Fibroblast of lung (primary cell): ENCODE measurements at regions not wholly inside any gene's neighbourhood (a gene's known extent, or its start where the extent isn't known, plus 50 kb on each side); places are given as distances from the start of the nearest gene placed in this dataset.

Experiments
- DNase-seq, 2 donors: peaks; one replicate each; pipeline versions ENCODE4 v3.0.0 to v3.0.0-alpha.2; 2010; ENCODE audit warnings: low read depth in 2 of 2
- H2AFZ ChIP-seq: 2 replicates; pipeline ENCODE4 v1.5.1; 2012; ENCODE audit warnings: low read length, control low read depth, inconsistent platforms
- H3K27ac ChIP-seq: 2 replicates; pipeline ENCODE4 v1.5.1; 2011; ENCODE audit warnings: low read length, control low read depth; ENCODE audit not compliant: insufficient read depth
- H3K27me3 ChIP-seq: 2 replicates; pipeline ENCODE4 v1.5.1; 2011; ENCODE audit warnings: mild to moderate bottlenecking, low read length; ENCODE audit not compliant: control insufficient read depth, insufficient read depth
- H3K36me3 ChIP-seq: 2 replicates; pipeline ENCODE4 v1.5.1; 2011; ENCODE audit warnings: low read length; ENCODE audit not compliant: control insufficient read depth, insufficient read depth
- H3K4me1 ChIP-seq: 2 replicates; pipeline ENCODE4 v1.5.1; 2011; ENCODE audit warnings: low read length; ENCODE audit not compliant: control insufficient read depth, insufficient read depth; ENCODE audit errors: extremely low read depth
- H3K4me2 ChIP-seq: 2 replicates; pipeline ENCODE4 v1.5.1; 2011; ENCODE audit warnings: low read length, control low read depth; ENCODE audit not compliant: insufficient read depth; ENCODE audit errors: extremely low read depth
- H3K4me3 ChIP-seq, 4 experiments: fragments of 200-600 bp in 1 of 4; sonication (generic) in 1 of 4; replicated peaks in 1 of 4; 2 replicates each; pipeline ENCODE4 v1.5.1; 2011 to 2016; ENCODE audit warnings: low read length in 4 of 4, low read depth in 3 of 4, mild to moderate bottlenecking in 3 of 4, control low read depth in 2 of 4, inconsistent platforms in 1 of 4, mixed read lengths in 1 of 4; ENCODE audit not compliant: insufficient read depth in 1 of 4; ENCODE audit errors: control extremely low read depth in 1 of 4
- H3K79me2 ChIP-seq: 2 replicates; pipeline ENCODE4 v1.5.1; 2012; ENCODE audit warnings: mild to moderate bottlenecking, low read length, inconsistent platforms; ENCODE audit not compliant: control insufficient read depth, insufficient read depth
- H3K9ac ChIP-seq: 2 replicates; pipeline ENCODE4 v1.5.1; 2011; ENCODE audit warnings: mild to moderate bottlenecking, low read length, control low read depth; ENCODE audit not compliant: insufficient read depth
- H3K9me3 ChIP-seq: 2 replicates; pipeline ENCODE4 v1.5.1; 2012; ENCODE audit warnings: low read depth, low read length; ENCODE audit not compliant: control insufficient read depth, insufficient read depth
- H4K20me1 ChIP-seq: 2 replicates; pipeline ENCODE4 v1.5.1; 2011; ENCODE audit warnings: low read length; ENCODE audit not compliant: control insufficient read depth, insufficient read depth; ENCODE audit errors: extremely low read depth
- CTCF ChIP-seq, 2 donors: IDR thresholded peaks in 1 of 2; conservative IDR thresholded peaks in 1 of 2; 1 replicate in 1 of 2; 2 replicates in 1 of 2; pipeline ENCODE4 v1.5.1; 2011 to 2012; ENCODE audit warnings: low read length in 2 of 2, control low read depth in 1 of 2, inconsistent platforms in 1 of 2, low read depth in 1 of 2, mild to moderate bottlenecking in 1 of 2
- EZH2 ChIP-seq: IDR thresholded peaks from 2 replicates; pipeline ENCODE4 v1.5.1; 2012; ENCODE audit warnings: low read length, control low read depth, mild to moderate bottlenecking; ENCODE audit errors: missing control alignments

GRCh38 chr5:4717446-4717845, 422.7 kb upstream of the ADAMTS16 start:
- H4K20me1 ChIP-seq = no peaks in the 10 kb centered on the region
- H3K27ac ChIP-seq = no peak overlapping the region
- H3K4me3 ChIP-seq = no peak overlapping the region
- no peaks in the 10 kb centered on the region for H3K79me2 ChIP-seq
- no peaks in the 10 kb centered on the region for H3K9me3 ChIP-seq
- TF ChIP-seq CTCF (conservative IDR thresholded peaks at IDR 0.05 in 1 of 2, IDR thresholded peaks at IDR 0.05 in 1 of 2; ENCODE audit: low read depth in 1 of 2, low read length in 2 of 2) = no peak
- H3K36me3 ChIP-seq = no peaks in the 10 kb centered on the region
- H3K9ac ChIP-seq = no peak overlapping the region
- no peak overlapping the region for H2AFZ ChIP-seq
- no peaks in the 10 kb centered on the region for H3K27me3 ChIP-seq
- no peaks in the 10 kb centered on the region for H3K4me1 ChIP-seq
- no peak overlapping the region for H3K4me2 ChIP-seq
- no peak for DNase-seq

- Histone ChIP-seq H3K79me2 (no peaks in the 10 kb centered on the region), H2AFZ (no peak overlapping the region), H3K9ac (no peak overlapping the region), H3K9me3 (no peaks in the 10 kb centered on the region), H3K4me1 (no peaks in the 10 kb centered on the region), H3K27me3 (no peaks in the 10 kb centered on the region), H3K4me2 (no peak overlapping the region), H3K4me3 (no peak overlapping the region), H3K36me3 (no peaks in the 10 kb centered on the region), H4K20me1 (no peaks in the 10 kb centered on the region), H3K27ac (no peak overlapping the region)
- no peak for TF ChIP-seq EZH2
- no peak for TF ChIP-seq CTCF (conservative IDR thresholded peaks at IDR 0.05 in 1 of 2, IDR thresholded peaks at IDR 0.05 in 1 of 2; ENCODE audit: low read depth in 1 of 2, low read length in 2 of 2)
- peak in 1 of 2 donors; percentile 86 for DNase-seq
Observed at GRCh38 chr5:4720831-4721230, 419.3 kb upstream of the ADAMTS16 start.

GRCh38 chr5:4722886-4723285, 417.2 kb upstream of the ADAMTS16 start:
- Histone ChIP-seq H3K4me2 (no peak overlapping the region), H4K20me1 (no peaks in the 10 kb centered on the region), H3K4me3 (no peak overlapping the region), H3K9me3 (no peaks in the 10 kb centered on the region), H3K4me1 (no peaks in the 10 kb centered on the region), H3K9ac (no peak overlapping the region), H3K27me3 (no peaks in the 10 kb centered on the region), H3K27ac (no peak overlapping the region), H3K79me2 (no peaks in the 10 kb centered on the region), H3K36me3 (no peaks in the 10 kb centered on the region), H2AFZ (no peak overlapping the region)
- TF ChIP-seq CTCF (conservative IDR thresholded peaks at IDR 0.05 in 1 of 2, IDR thresholded peaks at IDR 0.05 in 1 of 2; ENCODE audit: low read depth in 1 of 2, low read length in 2 of 2) (no peak), EZH2 (no peak)
- no peak for DNase-seq
